Posterior cingulate gyrus (tissue), 11 donors: ENCODE measurements at regions not wholly inside any gene's neighbourhood (a gene's known extent, or its start where the extent isn't known, plus 50 kb on each side); places are given as distances from the start of the nearest gene placed in this dataset.
"Not testable (repeated sequence)": the region's sequence is repeated elsewhere in the genome, so short reads cannot be mapped to it uniquely, and the experiment has no call there.

Experiments
- DNase-seq, 10 donors: peaks; one replicate each; pipeline versions ENCODE4 v3.0.0 to v3.0.0-alpha.2; 2020 to 2021; ENCODE audit warnings: mixed read lengths in 3 of 10
- intact Hi-C: fragments of 100-400 bp; cut with DNase I; formaldehyde crosslinking; loops from one replicate; pipeline ENCODE4 v1.15.1; 2023

- intact Hi-C loops, result no loop called here
- DNase-seq, result no peak
Measured at GRCh38 chr12:69168828-69169227, 70.5 kb upstream of the CPSF6 start.

- no peak for DNase-seq
- intact Hi-C loops, result no loop called here
Measured at GRCh38 chr12:69170293-69170692, 69.1 kb upstream of the CPSF6 start.

- no peak for DNase-seq
- intact Hi-C loops, result no loop called here
Measured at GRCh38 chr12:69171881-69172280, 67.5 kb upstream of the CPSF6 start.

GRCh38 chr12:69172491-69172890 lies 66.9 kb upstream of the CPSF6 start:
- intact Hi-C loops, result no loop called here

GRCh38 chr12:69173368-69173767 lies 66.0 kb upstream of the CPSF6 start:
- peak in 1 of 10 donors; percentile 10 for DNase-seq
- intact Hi-C loops, result no loop called here

More at GRCh38 chr12:69172491-69172890, 66.9 kb upstream of the CPSF6 start:
- no peak for DNase-seq

GRCh38 chr12:69179786-69180185 lies 59.6 kb upstream of the CPSF6 start:
- intact Hi-C loops, result no loop called here
- no peak for DNase-seq

- intact Hi-C loops, DNase-seq: not testable (repeated sequence)
Measured at GRCh38 chr12:69187572-69187971, 51.8 kb upstream of the CPSF6 start.

- intact Hi-C loops, result no loop called here
- no peak for DNase-seq
Measured at GRCh38 chr12:69189378-69189978, 49.9 kb upstream of the CPSF6 start.
